ENCODE measurements at regions not wholly inside any gene's neighbourhood (a gene's known extent, or its start where the extent isn't known, plus 50 kb on each side); places are given as distances from the start of the nearest gene placed in this dataset.

- in situ Hi-C loops (cut with HindIII; ENCODE audit: low pct_ligation_motif_present, low pct_unique_long_range_greater_than_20kb, low sequenced_read_pairs): no loop called here
- no peak for DNase-seq
Observed at GRCh38 chrX:149992918-149993317, 54.6 kb upstream of the EOLA2 start.

GRCh38 chrX:149993989-149994388 lies 55.7 kb upstream of the EOLA2 start:
- in situ Hi-C loops (cut with HindIII; ENCODE audit: low pct_ligation_motif_present, low pct_unique_long_range_greater_than_20kb, low sequenced_read_pairs): no loop called here
- DNase-seq: no peak

- DNase-seq: no peak
- in situ Hi-C loops (cut with HindIII; ENCODE audit: low pct_ligation_motif_present, low pct_unique_long_range_greater_than_20kb, low sequenced_read_pairs): no loop called here
Observed at GRCh38 chrX:149996515-149996914, 58.2 kb upstream of the EOLA2 start.

GRCh38 chrX:150005027-150005426 lies 66.7 kb upstream of the EOLA2 start:
- no peak for DNase-seq
- in situ Hi-C loops (cut with HindIII; ENCODE audit: low pct_ligation_motif_present, low pct_unique_long_range_greater_than_20kb, low sequenced_read_pairs): no loop called here

GRCh38 chrX:150007356-150007755 lies 69.1 kb upstream of the EOLA2 start:
- DNase-seq: no peak
- in situ Hi-C loops (cut with HindIII; ENCODE audit: low pct_ligation_motif_present, low pct_unique_long_range_greater_than_20kb, low sequenced_read_pairs): no loop called here

- no peak for DNase-seq
- in situ Hi-C loops (cut with HindIII; ENCODE audit: low pct_ligation_motif_present, low pct_unique_long_range_greater_than_20kb, low sequenced_read_pairs): no loop called here
Observed at GRCh38 chrX:150012647-150013381, 74.5 kb upstream of the EOLA2 start.

GRCh38 chrX:150014525-150014924 lies 76.2 kb upstream of the EOLA2 start:
- in situ Hi-C loops (cut with HindIII; ENCODE audit: low pct_ligation_motif_present, low pct_unique_long_range_greater_than_20kb, low sequenced_read_pairs): no loop called here
- DNase-seq: no peak

GRCh38 chrX:150017868-150018267 lies 79.6 kb upstream of the EOLA2 start:
- in situ Hi-C loops (cut with HindIII; ENCODE audit: low pct_ligation_motif_present, low pct_unique_long_range_greater_than_20kb, low sequenced_read_pairs): no loop called here
- DNase-seq: no peak

- no peak for DNase-seq
- in situ Hi-C loops (cut with HindIII; ENCODE audit: low pct_ligation_motif_present, low pct_unique_long_range_greater_than_20kb, low sequenced_read_pairs): no loop called here
Observed at GRCh38 chrX:150018931-150019361, 80.7 kb upstream of the EOLA2 start.

- in situ Hi-C loops (cut with HindIII; ENCODE audit: low pct_ligation_motif_present, low pct_unique_long_range_greater_than_20kb, low sequenced_read_pairs): no loop called here
- DNase-seq: no peak
Observed at GRCh38 chrX:150028692-150029091, 90.4 kb upstream of the EOLA2 start.

- DNase-seq: no peak
- in situ Hi-C loops (cut with HindIII; ENCODE audit: low pct_ligation_motif_present, low pct_unique_long_range_greater_than_20kb, low sequenced_read_pairs): no loop called here
Observed at GRCh38 chrX:150032742-150033141, 94.5 kb upstream of the EOLA2 start.

GRCh38 chrX:150034788-150035187 lies 96.5 kb upstream of the EOLA2 start:
- DNase-seq: no peak
- in situ Hi-C loops (cut with HindIII; ENCODE audit: low pct_ligation_motif_present, low pct_unique_long_range_greater_than_20kb, low sequenced_read_pairs): no loop called here

GRCh38 chrX:150035531-150035930 lies 97.2 kb upstream of the EOLA2 start:
- DNase-seq: peak; percentile 19
- in situ Hi-C loops (cut with HindIII; ENCODE audit: low pct_ligation_motif_present, low pct_unique_long_range_greater_than_20kb, low sequenced_read_pairs): no loop called here

- DNase-seq: peak; percentile 63
- in situ Hi-C loops (cut with HindIII; ENCODE audit: low pct_ligation_motif_present, low pct_unique_long_range_greater_than_20kb, low sequenced_read_pairs): no loop called here
Observed at GRCh38 chrX:150036181-150036580, 97.9 kb upstream of the EOLA2 start.

GRCh38 chrX:150036641-150037040 lies 98.3 kb upstream of the EOLA2 start:
- no peak for DNase-seq
- in situ Hi-C loops (cut with HindIII; ENCODE audit: low pct_ligation_motif_present, low pct_unique_long_range_greater_than_20kb, low sequenced_read_pairs): no loop called here

- in situ Hi-C loops (cut with HindIII; ENCODE audit: low pct_ligation_motif_present, low pct_unique_long_range_greater_than_20kb, low sequenced_read_pairs): no loop called here
- DNase-seq: no peak
Observed at GRCh38 chrX:150037041-150037440, 98.8 kb upstream of the EOLA2 start.

- DNase-seq: no peak
- in situ Hi-C loops (cut with HindIII; ENCODE audit: low pct_ligation_motif_present, low pct_unique_long_range_greater_than_20kb, low sequenced_read_pairs): no loop called here
Observed at GRCh38 chrX:150038315-150038714, 100.0 kb upstream of the EOLA2 start.

GRCh38 chrX:150038986-150039599 lies 100.8 kb upstream of the EOLA2 start:
- peak; percentile 38 for DNase-seq
- in situ Hi-C loops (cut with HindIII; ENCODE audit: low pct_ligation_motif_present, low pct_unique_long_range_greater_than_20kb, low sequenced_read_pairs): no loop called here

- DNase-seq: no peak
- in situ Hi-C loops (cut with HindIII; ENCODE audit: low pct_ligation_motif_present, low pct_unique_long_range_greater_than_20kb, low sequenced_read_pairs): no loop called here
Observed at GRCh38 chrX:150041208-150041607, 102.9 kb upstream of the EOLA2 start.

- in situ Hi-C loops (cut with HindIII; ENCODE audit: low pct_ligation_motif_present, low pct_unique_long_range_greater_than_20kb, low sequenced_read_pairs): no loop called here
- DNase-seq: no peak
Observed at GRCh38 chrX:150044556-150044955, 106.3 kb upstream of the EOLA2 start.
